ENCODE measurements at regions not wholly inside any gene's neighbourhood (a gene's known extent, or its start where the extent isn't known, plus 50 kb on each side); places are given as distances from the start of the nearest gene placed in this dataset.

DNA sequence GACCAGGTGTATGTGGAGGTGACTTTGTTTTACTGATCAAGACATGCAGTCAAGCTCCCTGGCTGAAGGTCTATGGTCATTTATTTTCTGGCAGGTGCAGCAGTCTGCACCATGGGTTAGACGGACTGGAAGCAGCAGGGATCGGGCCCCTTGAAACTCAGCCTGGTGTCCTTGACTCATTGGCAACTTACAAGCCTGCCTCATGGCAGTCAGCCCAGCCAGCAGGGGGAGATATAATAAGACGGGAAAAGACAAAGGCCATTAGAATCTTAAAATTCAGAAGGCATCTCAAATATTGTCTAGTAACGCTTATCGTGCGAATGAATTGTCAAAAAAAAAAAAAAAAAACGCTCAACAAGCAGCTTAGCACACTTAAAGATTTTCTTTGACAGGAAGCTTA, 308.2 kb downstream of the EN1 start:
- no peak overlapping the region for H3K9ac ChIP-seq (ENCODE audit: low read depth in 1 of 3, low read length in 3 of 3)
- H3K27me3 ChIP-seq (ENCODE audit: control insufficient read depth in 3 of 3, insufficient read depth in 3 of 3, low read length in 3 of 3): peaks cover 0 to 4% (median 0%) of the 10 kb centered on the region in 3 donors
- H3K4me1 ChIP-seq (ENCODE audit: control insufficient read depth in 3 of 3, insufficient read depth in 3 of 3, low read length in 3 of 3): no peaks in the 10 kb centered on the region
- no peaks in the 10 kb centered on the region for H3K9me3 ChIP-seq (ENCODE audit: control insufficient read depth in 3 of 3, low read length in 3 of 3)
- no peak overlapping the region for H3K27ac ChIP-seq (ENCODE audit: low read depth, low read length)
- H3K36me3 ChIP-seq (ENCODE audit: control insufficient read depth in 3 of 3, insufficient read depth in 3 of 3, low read length in 3 of 3): no peaks in the 10 kb centered on the region
- H3K4me3 ChIP-seq (ENCODE audit: low read length in 3 of 3): no peak overlapping the region

GRCh38 chr2:118536306-118536705, 311.1 kb downstream of the EN1 start:
- Histone ChIP-seq H3K4me3 (ENCODE audit: low read length in 3 of 3) (no peak overlapping the region), H3K9ac (ENCODE audit: low read depth in 1 of 3, low read length in 3 of 3) (no peak overlapping the region), H3K27ac (ENCODE audit: low read depth, low read length) (no peak overlapping the region), H3K36me3 (ENCODE audit: control insufficient read depth in 3 of 3, insufficient read depth in 3 of 3, low read length in 3 of 3) (no peaks in the 10 kb centered on the region), H3K4me1 (ENCODE audit: control insufficient read depth in 3 of 3, insufficient read depth in 3 of 3, low read length in 3 of 3) (no peaks in the 10 kb centered on the region), H3K27me3 (ENCODE audit: control insufficient read depth in 3 of 3, insufficient read depth in 3 of 3, low read length in 3 of 3) (peaks cover 0 to 4% (median 0%) of the 10 kb centered on the region in 3 donors), H3K9me3 (ENCODE audit: control insufficient read depth in 3 of 3, low read length in 3 of 3) (no peaks in the 10 kb centered on the region)

DNA sequence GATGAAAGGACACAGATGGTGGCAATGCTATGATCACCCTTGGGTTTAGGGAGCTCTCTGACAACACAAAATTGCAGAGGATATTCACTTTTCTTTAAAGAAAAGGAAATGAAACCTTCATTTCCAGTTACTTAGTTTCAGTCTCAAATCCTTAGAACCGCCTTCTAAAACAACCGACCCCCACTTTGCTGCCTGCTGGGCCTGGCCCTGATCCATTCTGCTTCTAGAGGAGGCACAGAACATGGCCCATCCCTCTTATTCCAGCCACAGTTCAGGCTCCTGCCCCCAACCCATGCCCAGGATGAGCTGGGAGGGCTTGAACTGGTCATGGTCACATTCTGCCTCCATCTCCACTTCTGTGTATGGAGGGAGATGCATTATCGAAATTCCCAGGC, 311.6 kb downstream of the EN1 start:
- Histone ChIP-seq H3K36me3 (ENCODE audit: control insufficient read depth in 3 of 3, insufficient read depth in 3 of 3, low read length in 3 of 3) (no peaks in the 10 kb centered on the region), H3K9ac (ENCODE audit: low read depth in 1 of 3, low read length in 3 of 3) (no peak overlapping the region), H3K4me1 (ENCODE audit: control insufficient read depth in 3 of 3, insufficient read depth in 3 of 3, low read length in 3 of 3) (no peaks in the 10 kb centered on the region), H3K9me3 (ENCODE audit: control insufficient read depth in 3 of 3, low read length in 3 of 3) (no peaks in the 10 kb centered on the region), H3K27ac (ENCODE audit: low read depth, low read length) (no peak overlapping the region), H3K4me3 (ENCODE audit: low read length in 3 of 3) (no peak overlapping the region), H3K27me3 (ENCODE audit: control insufficient read depth in 3 of 3, insufficient read depth in 3 of 3, low read length in 3 of 3) (peaks cover 0 to 4% (median 0%) of the 10 kb centered on the region in 3 donors)

DNA sequence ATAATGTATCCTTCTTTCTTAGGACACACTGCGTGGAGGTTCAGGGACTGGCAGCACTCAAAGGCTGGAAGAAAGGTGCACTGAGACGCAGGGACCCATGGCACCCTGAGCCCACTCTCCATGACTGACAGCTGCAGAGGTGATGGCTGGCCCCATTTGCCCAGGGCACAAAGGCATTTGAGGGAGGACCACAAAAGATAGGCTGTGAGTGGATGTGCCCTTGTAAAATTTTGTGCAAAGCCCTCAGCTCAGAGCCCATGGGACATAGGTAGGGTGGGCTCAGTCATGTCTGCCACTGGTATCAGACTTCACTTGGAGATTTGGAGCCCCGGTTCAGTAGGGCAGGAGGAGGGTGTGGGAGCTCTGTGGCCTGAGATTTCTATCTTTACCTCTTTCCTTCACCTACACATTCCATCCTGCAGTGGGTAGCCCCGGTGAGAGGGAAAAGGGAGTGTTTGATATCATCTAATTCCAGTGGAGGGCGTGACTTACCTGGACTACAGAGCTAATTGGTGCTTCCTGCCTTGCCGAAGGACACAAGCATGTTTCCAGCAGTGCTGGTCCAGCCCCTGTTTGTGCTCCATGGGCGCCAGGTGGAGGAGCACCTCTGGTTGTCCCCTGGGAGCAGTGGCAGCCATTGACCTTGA, 312.2 kb downstream of the EN1 start:
- H3K4me3 ChIP-seq (ENCODE audit: low read length in 3 of 3): no peak overlapping the region
- H3K4me1 ChIP-seq (ENCODE audit: control insufficient read depth in 3 of 3, insufficient read depth in 3 of 3, low read length in 3 of 3): no peaks in the 10 kb centered on the region
- H3K9ac ChIP-seq (ENCODE audit: low read depth in 1 of 3, low read length in 3 of 3): no peak overlapping the region
- H3K27ac ChIP-seq (ENCODE audit: low read depth, low read length): no peak overlapping the region
- peaks cover 0 to 4% (median 0%) of the 10 kb centered on the region in 3 donors for H3K27me3 ChIP-seq (ENCODE audit: control insufficient read depth in 3 of 3, insufficient read depth in 3 of 3, low read length in 3 of 3)
- H3K36me3 ChIP-seq (ENCODE audit: control insufficient read depth in 3 of 3, insufficient read depth in 3 of 3, low read length in 3 of 3): no peaks in the 10 kb centered on the region
- no peaks in the 10 kb centered on the region for H3K9me3 ChIP-seq (ENCODE audit: control insufficient read depth in 3 of 3, low read length in 3 of 3)

DNA sequence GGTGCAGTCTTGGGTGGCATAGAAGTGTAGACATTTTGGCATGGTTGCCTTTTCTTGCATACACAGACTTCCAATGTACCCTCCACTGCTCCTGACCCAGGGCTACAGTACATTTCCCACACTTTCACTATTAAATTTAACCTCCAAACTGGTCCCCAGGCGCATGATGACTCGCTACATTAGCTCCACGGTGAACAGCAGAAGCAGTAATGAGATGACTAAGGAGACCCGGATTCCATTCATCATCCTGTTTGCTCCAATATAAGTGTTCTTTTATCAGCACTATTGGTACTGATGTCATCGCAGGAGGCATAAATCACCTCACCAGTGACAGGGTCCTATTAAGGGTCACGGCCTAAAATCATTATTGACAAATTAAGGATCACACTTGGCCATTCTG, 316.5 kb downstream of the EN1 start:
- no peak overlapping the region for H3K9ac ChIP-seq (ENCODE audit: low read depth in 1 of 3, low read length in 3 of 3)
- H3K4me3 ChIP-seq (ENCODE audit: low read length in 3 of 3): no peak overlapping the region
- H3K36me3 ChIP-seq (ENCODE audit: control insufficient read depth in 3 of 3, insufficient read depth in 3 of 3, low read length in 3 of 3): no peaks in the 10 kb centered on the region
- peaks cover 0 to 8% (median 4%) of the 10 kb centered on the region in 3 donors for H3K27me3 ChIP-seq (ENCODE audit: control insufficient read depth in 3 of 3, insufficient read depth in 3 of 3, low read length in 3 of 3)
- H3K27ac ChIP-seq (ENCODE audit: low read depth, low read length): no peak overlapping the region
- no peaks in the 10 kb centered on the region for H3K4me1 ChIP-seq (ENCODE audit: control insufficient read depth in 3 of 3, insufficient read depth in 3 of 3, low read length in 3 of 3)
- H3K9me3 ChIP-seq (ENCODE audit: control insufficient read depth in 3 of 3, low read length in 3 of 3): no peaks in the 10 kb centered on the region

- H3K27ac ChIP-seq (ENCODE audit: low read depth, low read length): no peak overlapping the region
- H3K9ac ChIP-seq (ENCODE audit: low read depth in 1 of 3, low read length in 3 of 3): no peak overlapping the region
- H3K4me3 ChIP-seq (ENCODE audit: low read length in 3 of 3): peak overlapping the region in 1 of 3 donors; percentile 40
- H3K36me3 ChIP-seq (ENCODE audit: control insufficient read depth in 3 of 3, insufficient read depth in 3 of 3, low read length in 3 of 3): no peaks in the 10 kb centered on the region
- peaks cover 0 to 8% (median 0%) of the 10 kb centered on the region in 3 donors for H3K27me3 ChIP-seq (ENCODE audit: control insufficient read depth in 3 of 3, insufficient read depth in 3 of 3, low read length in 3 of 3)
- no peaks in the 10 kb centered on the region for H3K9me3 ChIP-seq (ENCODE audit: control insufficient read depth in 3 of 3, low read length in 3 of 3)
- no peaks in the 10 kb centered on the region for H3K4me1 ChIP-seq (ENCODE audit: control insufficient read depth in 3 of 3, insufficient read depth in 3 of 3, low read length in 3 of 3)
Observed at GRCh38 chr2:118529908-118530599, 317.4 kb downstream of the EN1 start.

DNA sequence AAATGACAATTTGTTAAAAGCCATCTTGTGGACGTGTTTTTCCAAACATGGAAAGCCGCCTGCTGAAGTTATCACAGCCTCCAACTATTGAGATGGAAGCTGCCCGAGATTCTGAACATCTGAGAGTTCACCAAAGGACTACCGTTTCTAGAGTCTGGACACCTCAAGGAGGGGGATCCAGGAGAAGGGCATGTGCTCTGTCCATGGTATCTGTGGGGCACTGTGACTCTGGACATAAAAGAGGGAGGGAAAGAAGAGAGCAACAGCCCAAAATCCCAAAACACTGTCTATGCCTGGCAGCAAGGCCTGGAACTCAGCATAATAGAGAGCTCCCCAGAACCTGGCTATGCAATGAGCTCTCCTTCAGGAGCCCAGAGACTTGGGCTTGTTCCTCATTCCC, 319.9 kb downstream of the EN1 start:
- Histone ChIP-seq H3K9me3 (ENCODE audit: control insufficient read depth in 3 of 3, low read length in 3 of 3) (no peaks in the 10 kb centered on the region), H3K27me3 (ENCODE audit: control insufficient read depth in 3 of 3, insufficient read depth in 3 of 3, low read length in 3 of 3) (peaks cover 0 to 8% (median 0%) of the 10 kb centered on the region in 3 donors), H3K9ac (ENCODE audit: low read depth in 1 of 3, low read length in 3 of 3) (no peak overlapping the region), H3K27ac (ENCODE audit: low read depth, low read length) (no peak overlapping the region), H3K4me1 (ENCODE audit: control insufficient read depth in 3 of 3, insufficient read depth in 3 of 3, low read length in 3 of 3) (no peaks in the 10 kb centered on the region), H3K36me3 (ENCODE audit: control insufficient read depth in 3 of 3, insufficient read depth in 3 of 3, low read length in 3 of 3) (no peaks in the 10 kb centered on the region), H3K4me3 (ENCODE audit: low read length in 3 of 3) (no peak overlapping the region)

DNA sequence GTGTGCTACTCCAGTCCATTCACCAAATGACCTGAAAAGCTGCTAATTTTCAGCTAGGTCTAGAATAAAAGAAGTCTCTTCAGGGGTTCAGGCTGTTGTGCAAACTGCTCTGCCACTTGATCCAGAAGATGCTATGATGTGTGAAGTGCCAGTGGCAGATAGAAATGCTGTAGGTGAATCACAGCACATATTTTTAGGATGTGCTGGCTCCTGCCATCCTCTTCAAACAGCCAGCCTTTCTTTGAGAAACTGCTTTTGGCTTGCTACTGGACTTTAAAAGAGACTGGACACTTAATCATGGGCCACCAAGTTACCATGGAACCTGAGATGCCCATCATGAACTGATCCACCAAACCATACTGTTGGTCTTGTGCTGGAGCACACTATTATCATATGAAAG, 322.1 kb downstream of the EN1 start:
- H3K4me3 ChIP-seq (ENCODE audit: low read length in 3 of 3): no peak overlapping the region
- no peaks in the 10 kb centered on the region for H3K36me3 ChIP-seq (ENCODE audit: control insufficient read depth in 3 of 3, insufficient read depth in 3 of 3, low read length in 3 of 3)
- H3K9ac ChIP-seq (ENCODE audit: low read depth in 1 of 3, low read length in 3 of 3): no peak overlapping the region
- H3K9me3 ChIP-seq (ENCODE audit: control insufficient read depth in 3 of 3, low read length in 3 of 3): peaks cover 0 to 4% (median 3%) of the 10 kb centered on the region in 3 donors
- no peak overlapping the region for H3K27ac ChIP-seq (ENCODE audit: low read depth, low read length)
- H3K27me3 ChIP-seq (ENCODE audit: control insufficient read depth in 3 of 3, insufficient read depth in 3 of 3, low read length in 3 of 3): peaks cover 0 to 8% (median 0%) of the 10 kb centered on the region in 3 donors
- no peaks in the 10 kb centered on the region for H3K4me1 ChIP-seq (ENCODE audit: control insufficient read depth in 3 of 3, insufficient read depth in 3 of 3, low read length in 3 of 3)

GRCh38 chr2:118524911-118525310, 322.5 kb downstream of the EN1 start:
- Histone ChIP-seq H3K9ac (ENCODE audit: low read depth in 1 of 3, low read length in 3 of 3) (no peak overlapping the region), H3K36me3 (ENCODE audit: control insufficient read depth in 3 of 3, insufficient read depth in 3 of 3, low read length in 3 of 3) (no peaks in the 10 kb centered on the region), H3K4me1 (ENCODE audit: control insufficient read depth in 3 of 3, insufficient read depth in 3 of 3, low read length in 3 of 3) (no peaks in the 10 kb centered on the region), H3K27me3 (ENCODE audit: control insufficient read depth in 3 of 3, insufficient read depth in 3 of 3, low read length in 3 of 3) (peaks cover 0 to 8% (median 0%) of the 10 kb centered on the region in 3 donors), H3K9me3 (ENCODE audit: control insufficient read depth in 3 of 3, low read length in 3 of 3) (peaks cover 0 to 7% (median 4%) of the 10 kb centered on the region in 3 donors), H3K4me3 (ENCODE audit: low read length in 3 of 3) (no peak overlapping the region), H3K27ac (ENCODE audit: low read depth, low read length) (no peak overlapping the region)

GRCh38 chr2:118523761-118524160, 323.7 kb downstream of the EN1 start:
- Histone ChIP-seq H3K36me3 (ENCODE audit: control insufficient read depth in 3 of 3, insufficient read depth in 3 of 3, low read length in 3 of 3) (no peaks in the 10 kb centered on the region), H3K9ac (ENCODE audit: low read depth in 1 of 3, low read length in 3 of 3) (no peak overlapping the region), H3K4me1 (ENCODE audit: control insufficient read depth in 3 of 3, insufficient read depth in 3 of 3, low read length in 3 of 3) (no peaks in the 10 kb centered on the region), H3K9me3 (ENCODE audit: control insufficient read depth in 3 of 3, low read length in 3 of 3) (peaks cover 0 to 8% (median 4%) of the 10 kb centered on the region in 3 donors), H3K27me3 (ENCODE audit: control insufficient read depth in 3 of 3, insufficient read depth in 3 of 3, low read length in 3 of 3) (peaks cover 0 to 8% (median 0%) of the 10 kb centered on the region in 3 donors), H3K27ac (ENCODE audit: low read depth, low read length) (no peak overlapping the region), H3K4me3 (ENCODE audit: low read length in 3 of 3) (no peak overlapping the region)

Data from skeletal muscle tissue (tissue), 3 donors.